Sigmoid colon (tissue), 4 donors: ENCODE measurements at regions not wholly inside any gene's neighbourhood (a gene's known extent, or its start where the extent isn't known, plus 50 kb on each side); places are given as distances from the start of the nearest gene placed in this dataset.

Source experiments
- CTCF ChIP-seq, 4 experiments: fragments of 450-650 bp in 3 of 4; fragments of 200-600 bp in 1 of 4; IDR thresholded peaks; one replicate each; pipeline ENCODE4 v1.5.1; 2016 to 2019; ENCODE audit warnings: antibody characterized with exemption in 4 of 4, mild to moderate bottlenecking in 3 of 4, moderate library complexity in 2 of 4
- POLR2A ChIP-seq, 2 donors: fragments of 450-650 bp; IDR thresholded peaks; one replicate each; pipeline ENCODE4 v1.6.1; 2016; ENCODE audit warnings: antibody characterized with exemption in 2 of 2, mild to moderate bottlenecking in 2 of 2, moderate library complexity in 2 of 2
- POLR2AphosphoS5 ChIP-seq, 4 donors: sonication (generic); formaldehyde crosslinking; IDR thresholded peaks; one replicate each; pipeline ENCODE4 v1.6.1; 2017; ENCODE audit warnings: antibody characterized with exemption in 4 of 4

GRCh38 chr3:24622138-24622537 is 127.5 kb upstream of the THRB start:
- no peak for TF ChIP-seq CTCF (IDR thresholded peaks at IDR 0.05)
- TF ChIP-seq POLR2AphosphoS5 (IDR thresholded peaks at IDR 0.05): no peak
- no peak for TF ChIP-seq POLR2A (IDR thresholded peaks at IDR 0.05)
